Pancreas (tissue), 10 donors: ENCODE measurements at regions not wholly inside any gene's neighbourhood (a gene's known extent, or its start where the extent isn't known, plus 50 kb on each side); places are given as distances from the start of the nearest gene placed in this dataset.

ENCODE experiments used
- ATAC-seq, 4 donors: fragments of 200-7000 bp; cut with Tn5 transposase; one replicate each; pipeline versions ENCODE4 v1.8.0 to v1.9.1; 2020; ENCODE audit warnings: mild to moderate bottlenecking in 4 of 4, moderate library complexity in 4 of 4
- DNase-seq, 6 donors: peaks; one replicate each; pipeline ENCODE4 v3.0.0-alpha.2; 2020
- FAIRE-seq: peaks from 2 replicates; lab custom pipeline; 2012; peaks lifted over from hg19 to GRCh38; lab: Jason Lieb, UNC
- H3K27ac ChIP-seq, 4 donors: fragments of 200-600 bp; sonication (generic); 1 replicate in 3 of 4; 2 replicates in 1 of 4; pipeline versions ENCODE4 v1.5.0 to v1.8.0; 2020
- H3K27me3 ChIP-seq, 4 donors: fragments of 200-600 bp; one replicate each; pipeline ENCODE4 v1.8.0; 2021
- H3K36me3 ChIP-seq, 3 donors: fragments of 200-600 bp; sonication (generic) in 1 of 3; one replicate each; pipeline versions ENCODE4 v1.5.0 to v1.8.0; 2020 to 2021
- H3K4me1 ChIP-seq, 3 donors: fragments of 200-600 bp; one replicate each; pipeline ENCODE4 v1.8.0; 2021
- H3K4me3 ChIP-seq, 4 donors: fragments of 200-600 bp; sonication (generic) in 2 of 4; one replicate each; pipeline versions ENCODE4 v1.5.0 to v1.8.0; 2020 to 2021
- H3K9me3 ChIP-seq, 4 donors: fragments of 200-600 bp; one replicate each; pipeline ENCODE4 v1.8.0; 2021
- CTCF ChIP-seq, 4 donors: fragments of 200-600 bp; sonication (generic) in 3 of 4; IDR thresholded peaks; one replicate each; pipeline versions ENCODE4 v1.5.0 to v1.8.0; 2021; ENCODE audit warnings: antibody characterized with exemption in 4 of 4
- WGBS, 2 donors: extraction: QIAGEN DNeasy Blood & Tissue Kit; methylation state at CpG; one replicate each; pipeline ENCODE4 v1.1.7; 2013; 5-methylcytosine and 5-hydroxymethylcytosine counted together
- intact Hi-C, 3 donors: fragments of 100-400 bp; cut with DNase I; formaldehyde crosslinking; loops; one replicate each; pipeline versions ENCODE4 v1.11.1 to v1.14.2; 2022
- donor health status: healthy with polysubstance abuse.
- donor health status: DM: no; HTN: no; CAD: no; lungs with moderate emphysema.
- donor health status: DM: no; HTN: no; CAD: no.
- donor health status: control.
- donor health status: control.
- donor health status: Bipolar disorder and iron deficiency.
- donor health status: DM: yes; HTN: yes; CAD: no.
- donor health status: DM: no; HTN: no; CAD: no.
- donor health status: DM: no; HTN: no; CAD: no.
- donor health status: DM: yes; HTN: yes; CAD: no.

DNA sequence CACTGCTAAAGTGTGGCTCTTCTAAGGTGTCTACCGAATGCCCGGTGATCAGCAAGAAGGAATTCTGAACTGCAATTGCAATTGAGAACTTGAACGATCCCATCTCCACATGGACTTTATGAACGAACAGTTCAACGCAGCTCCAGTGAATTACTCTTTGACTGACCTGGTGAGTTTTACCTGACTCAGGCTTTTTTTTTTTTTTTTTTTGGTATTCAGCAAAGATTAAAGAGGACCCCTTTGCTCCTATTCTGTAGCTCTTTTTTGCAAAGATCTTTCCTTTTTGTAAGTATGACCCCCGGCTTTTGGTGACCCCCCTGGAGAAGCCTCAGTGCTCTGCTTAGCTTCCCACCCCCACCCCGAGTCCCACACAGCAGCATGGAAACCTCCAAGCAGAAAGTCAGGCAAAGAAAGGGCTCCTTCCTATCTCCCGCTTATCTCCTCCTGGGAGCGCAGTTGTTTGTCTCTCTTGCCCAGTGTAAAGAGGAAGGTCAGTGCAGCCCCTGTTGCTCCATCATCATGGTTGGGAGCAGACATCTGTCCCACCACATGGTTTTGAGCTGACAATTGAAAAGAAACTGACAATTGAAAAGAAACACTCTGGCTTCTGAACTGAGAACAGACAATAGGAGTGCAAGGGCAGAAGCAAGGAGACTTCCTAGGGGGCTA is 72.1 kb upstream of the DIO3 start:
- H3K4me3 ChIP-seq = no peak overlapping the region
- H3K4me1 ChIP-seq = no peaks in the 10 kb centered on the region
- DNase-seq = peak in 1 of 6 donors; percentile 3
- H3K27me3 ChIP-seq = no peaks in the 10 kb centered on the region
- ATAC-seq = no peak
- FAIRE-seq = no peak
- whole genome bisulfite sequencing, 2 donors = 64 to 68% methylated on average over 9 of the region's 9 CpGs
- no peaks in the 10 kb centered on the region for H3K36me3 ChIP-seq
- H3K27ac ChIP-seq = no peak overlapping the region
- no peak for TF ChIP-seq CTCF (IDR thresholded peaks at IDR 0.05)
- H3K9me3 ChIP-seq = no peaks in the 10 kb centered on the region
- intact Hi-C loops = no loop called here

- 83 to 95% methylated on average over 9 of the region's 9 CpGs for WGBS, 2 donors
- FAIRE-seq = no peak
- ATAC-seq = no peak
- Histone ChIP-seq H3K36me3 (no peaks in the 10 kb centered on the region), H3K4me3 (no peak overlapping the region), H3K4me1 (no peaks in the 10 kb centered on the region), H3K9me3 (no peaks in the 10 kb centered on the region), H3K27ac (no peak overlapping the region), H3K27me3 (no peaks in the 10 kb centered on the region)
- intact Hi-C loops = no loop called here
- TF ChIP-seq CTCF (IDR thresholded peaks at IDR 0.05) = no peak
- DNase-seq = peak in 1 of 6 donors; percentile 2
Observed at GRCh38 chr14:101490771-101491170, 70.5 kb upstream of the DIO3 start.

- no peak for TF ChIP-seq CTCF (IDR thresholded peaks at IDR 0.05)
- Histone ChIP-seq H3K4me3 (no peak overlapping the region), H3K27ac (no peak overlapping the region), H3K36me3 (no peaks in the 10 kb centered on the region), H3K4me1 (peaks cover 0 to 6% (median 3%) of the 10 kb centered on the region in 3 donors), H3K27me3 (no peaks in the 10 kb centered on the region), H3K9me3 (no peaks in the 10 kb centered on the region)
- 88 to 89% methylated on average over 12 of the region's 12 CpGs for WGBS, 2 donors
- no peak for DNase-seq
- no peak for FAIRE-seq
- ATAC-seq = no peak
- intact Hi-C loops = no loop called here
Observed at GRCh38 chr14:101491841-101492240, 69.5 kb upstream of the DIO3 start.

DNA sequence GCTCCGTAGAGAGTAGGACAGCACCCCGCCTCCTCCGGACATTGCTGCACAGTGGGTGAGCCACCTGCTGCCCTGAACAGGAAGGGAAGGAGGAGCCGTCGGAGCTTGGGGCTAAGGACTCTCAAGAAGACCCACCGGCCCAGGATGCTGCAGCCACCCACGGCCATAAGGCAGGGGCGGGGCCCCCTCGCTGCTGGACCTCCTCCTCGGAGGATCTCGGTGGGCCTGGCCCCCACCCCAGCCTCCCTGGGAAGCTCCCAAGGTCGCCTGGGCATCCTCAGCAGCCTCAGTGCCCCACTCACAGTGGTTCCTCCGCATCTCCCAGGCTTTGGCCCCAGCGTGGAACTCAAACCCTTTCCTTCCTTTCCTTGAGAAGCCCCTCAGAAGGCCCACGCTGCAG is 68.6 kb upstream of the DIO3 start:
- ATAC-seq (no peak), FAIRE-seq (no peak), DNase-seq (peak in 2 of 6 donors; percentile 5 to 46)
- 82 to 86% methylated on average over 15 of the region's 15 CpGs for WGBS, 2 donors
- H3K27ac ChIP-seq = no peak overlapping the region
- H3K9me3 ChIP-seq = no peaks in the 10 kb centered on the region
- intact Hi-C loops = no loop called here
- H3K36me3 ChIP-seq = no peaks in the 10 kb centered on the region
- no peak overlapping the region for H3K4me3 ChIP-seq
- H3K27me3 ChIP-seq = no peaks in the 10 kb centered on the region
- TF ChIP-seq CTCF (IDR thresholded peaks at IDR 0.05) = no peak
- H3K4me1 ChIP-seq = peaks cover 0 to 6% (median 3%) of the 10 kb centered on the region in 3 donors

GRCh38 chr14:101494826-101495225 is 66.5 kb upstream of the DIO3 start:
- FAIRE-seq = no peak
- peak in 1 of 6 donors; percentile 7 for DNase-seq
- intact Hi-C loops = no loop called here
- no peak overlapping the region for H3K4me3 ChIP-seq
- no peak for TF ChIP-seq CTCF (IDR thresholded peaks at IDR 0.05)
- H3K36me3 ChIP-seq = no peaks in the 10 kb centered on the region
- ATAC-seq = no peak
- WGBS, 2 donors = 78 to 91% methylated on average over 7 of the region's 7 CpGs
- H3K27me3 ChIP-seq = no peaks in the 10 kb centered on the region
- H3K27ac ChIP-seq = no peak overlapping the region
- H3K4me1 ChIP-seq = peaks cover 0 to 6% (median 3%) of the 10 kb centered on the region in 3 donors
- no peaks in the 10 kb centered on the region for H3K9me3 ChIP-seq
